ENCODE measurements at regions not wholly inside any gene's neighbourhood (a gene's known extent, or its start where the extent isn't known, plus 50 kb on each side); places are given as distances from the start of the nearest gene placed in this dataset.

DNA sequence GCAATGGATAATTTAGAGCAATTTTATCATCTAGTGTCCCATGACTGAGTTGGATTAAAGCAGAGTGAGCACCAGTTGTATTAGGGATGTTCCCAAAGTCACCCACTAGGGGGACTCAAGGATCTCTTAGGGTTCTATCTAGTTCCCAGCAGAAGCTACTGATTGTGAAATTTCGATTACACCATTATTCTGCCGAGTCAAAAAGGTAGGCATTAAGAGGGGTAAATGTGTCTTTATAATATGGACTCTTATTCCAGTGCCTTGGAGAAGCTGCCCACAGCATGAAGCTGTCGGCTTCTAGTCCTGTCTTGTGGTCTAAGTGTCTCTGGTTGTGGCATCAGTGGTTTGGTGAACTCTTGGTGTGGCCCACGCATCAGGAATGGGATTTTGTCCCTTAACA lies 53.3 kb downstream of the RGS12 start:
- Histone ChIP-seq H4K8ac (ENCODE audit: low read length) (no peak overlapping the region), H3K18ac (ENCODE audit: low read depth in 1 of 2, low read length in 2 of 2) (peak overlapping the region in 1 of 2 experiments; percentile 57), H3K4me1 (ENCODE audit: control insufficient read depth, insufficient read depth, low read depth, low read length) (peaks cover 5% of the 10 kb centered on the region), H2BK15ac (ENCODE audit: low read depth, poor library complexity, severe bottlenecking) (no peak overlapping the region), H2AK5ac (ENCODE audit: low read length, severe bottlenecking) (no peak overlapping the region), H3K79me1 (replicated peaks; ENCODE audit: low read length, poor library complexity, severe bottlenecking) (peaks cover 30% of the 10 kb centered on the region), H2AFZ (ENCODE audit: low read depth, low read length) (no peak overlapping the region), H4K91ac (ENCODE audit: low read length) (no peak overlapping the region), H3K27me3 (ENCODE audit: control insufficient read depth in 1 of 2, insufficient read depth in 1 of 2, low read length in 2 of 2) (no peaks in the 10 kb centered on the region), H3K27ac (ENCODE audit: low read length, poor library complexity, severe bottlenecking) (no peak overlapping the region), H2BK120ac (ENCODE audit: low read depth, low read length) (no peak overlapping the region), H3K9me3 (ENCODE audit: control insufficient read depth, low read length) (no peaks in the 10 kb centered on the region), H3K23ac (ENCODE audit: low read length in 2 of 2) (no peak overlapping the region), H3K4me2 (ENCODE audit: low read length, poor library complexity, severe bottlenecking) (peak overlapping the region; percentile 1), H3K9ac (ENCODE audit: low read length) (peak overlapping the region; percentile 38), H3K4me3 (ENCODE audit: insufficient read depth in 1 of 2, low read depth in 1 of 2, low read length in 2 of 2) (no peak overlapping the region), H2BK5ac (ENCODE audit: low read depth, low read length, poor library complexity, severe bottlenecking) (no peak overlapping the region), H2BK12ac (ENCODE audit: low read length in 2 of 2) (no peak overlapping the region), H3K4ac (ENCODE audit: low read depth in 1 of 2, low read length in 2 of 2) (no peak overlapping the region), H3K14ac (ENCODE audit: low read length in 2 of 2) (no peak overlapping the region), H3K36me3 (ENCODE audit: control insufficient read depth in 1 of 2, insufficient read depth in 2 of 2, low read depth in 1 of 2, low read length in 2 of 2) (peaks cover 10 to 13% of the 10 kb centered on the region in 2 experiments)
- DNase-seq, result peak; percentile 85
- 74% methylated on average over 4 of the region's 4 CpGs for WGBS

DNA sequence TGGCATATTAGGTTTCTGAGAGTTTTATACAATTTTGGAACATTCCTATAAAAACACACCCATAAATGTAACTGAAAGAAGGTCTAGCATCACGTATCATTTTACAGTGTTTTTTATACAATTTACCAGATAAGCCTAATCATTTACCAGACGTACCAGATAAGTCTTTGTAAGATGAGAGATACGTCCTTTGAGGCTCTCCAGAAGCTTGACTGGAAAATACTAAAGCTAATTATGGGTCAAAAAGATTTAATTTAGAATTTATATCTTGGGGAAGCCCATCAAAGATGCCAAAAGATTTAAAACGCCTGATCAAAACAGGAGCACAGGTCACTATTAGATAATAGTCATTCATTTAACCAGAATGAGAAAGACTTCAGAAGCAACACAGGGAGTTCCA lies 55.0 kb downstream of the RGS12 start:
- 96% methylated on average over 3 of the region's 4 CpGs for WGBS
- Histone ChIP-seq H3K4me1 (ENCODE audit: control insufficient read depth, insufficient read depth, low read depth, low read length) (peaks cover 2% of the 10 kb centered on the region), H3K9ac (ENCODE audit: low read length) (no peak overlapping the region)

DNA sequence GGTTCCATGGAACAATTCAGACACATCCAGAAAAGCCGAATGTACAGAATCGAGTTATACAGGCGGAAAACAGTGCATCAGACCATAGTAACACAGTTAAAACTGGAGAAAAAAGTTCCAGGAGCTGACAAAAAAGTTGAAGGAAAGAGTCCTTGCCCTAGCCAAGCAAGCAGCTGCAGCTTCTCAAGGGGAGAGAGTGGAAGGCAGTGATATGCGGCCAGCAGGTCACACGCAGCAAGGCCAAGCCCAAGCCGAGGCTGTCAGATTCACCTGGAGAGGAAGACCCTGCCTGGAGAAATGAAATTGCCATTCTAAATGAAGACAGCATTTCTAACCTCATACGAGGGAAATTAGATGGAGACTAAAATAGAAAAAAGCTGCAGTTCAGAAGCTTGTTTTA lies 55.8 kb downstream of the RGS12 start:
- H2BK120ac ChIP-seq (ENCODE audit: low read depth, low read length), result no peak overlapping the region
- 89% methylated on average over 6 of the region's 7 CpGs for WGBS

More for the DNA sequence above, 55.0 kb downstream of the RGS12 start:
- H4K8ac ChIP-seq (ENCODE audit: low read length), result no peak overlapping the region
- H3K23ac ChIP-seq (ENCODE audit: low read length in 2 of 2), result no peak overlapping the region
- no peak overlapping the region for H2AK5ac ChIP-seq (ENCODE audit: low read length, severe bottlenecking)
- H4K91ac ChIP-seq (ENCODE audit: low read length), result no peak overlapping the region
- H3K79me1 ChIP-seq (replicated peaks; ENCODE audit: low read length, poor library complexity, severe bottlenecking), result peaks cover 40% of the 10 kb centered on the region
- H3K4me3 ChIP-seq (ENCODE audit: insufficient read depth in 1 of 2, low read depth in 1 of 2, low read length in 2 of 2), result no peak overlapping the region
- no peak overlapping the region for H3K14ac ChIP-seq (ENCODE audit: low read length in 2 of 2)
- H2BK15ac ChIP-seq (ENCODE audit: low read depth, poor library complexity, severe bottlenecking), result no peak overlapping the region
- H3K4ac ChIP-seq (ENCODE audit: low read depth in 1 of 2, low read length in 2 of 2), result no peak overlapping the region
- no peak for DNase-seq
- H3K36me3 ChIP-seq (ENCODE audit: control insufficient read depth in 1 of 2, insufficient read depth in 2 of 2, low read depth in 1 of 2, low read length in 2 of 2), result peaks cover 10 to 13% of the 10 kb centered on the region in 2 experiments
- H3K18ac ChIP-seq (ENCODE audit: low read depth in 1 of 2, low read length in 2 of 2), result no peak overlapping the region
- H3K4me2 ChIP-seq (ENCODE audit: low read length, poor library complexity, severe bottlenecking), result no peak overlapping the region
- no peak overlapping the region for H2BK12ac ChIP-seq (ENCODE audit: low read length in 2 of 2)
- H2AFZ ChIP-seq (ENCODE audit: low read depth, low read length), result no peak overlapping the region
- no peaks in the 10 kb centered on the region for H3K9me3 ChIP-seq (ENCODE audit: control insufficient read depth, low read length)
- H3K27ac ChIP-seq (ENCODE audit: low read length, poor library complexity, severe bottlenecking), result no peak overlapping the region
- no peak overlapping the region for H2BK120ac ChIP-seq (ENCODE audit: low read depth, low read length)
- no peaks in the 10 kb centered on the region for H3K27me3 ChIP-seq (ENCODE audit: control insufficient read depth in 1 of 2, insufficient read depth in 1 of 2, low read length in 2 of 2)
- no peak overlapping the region for H2BK5ac ChIP-seq (ENCODE audit: low read depth, low read length, poor library complexity, severe bottlenecking)

DNA sequence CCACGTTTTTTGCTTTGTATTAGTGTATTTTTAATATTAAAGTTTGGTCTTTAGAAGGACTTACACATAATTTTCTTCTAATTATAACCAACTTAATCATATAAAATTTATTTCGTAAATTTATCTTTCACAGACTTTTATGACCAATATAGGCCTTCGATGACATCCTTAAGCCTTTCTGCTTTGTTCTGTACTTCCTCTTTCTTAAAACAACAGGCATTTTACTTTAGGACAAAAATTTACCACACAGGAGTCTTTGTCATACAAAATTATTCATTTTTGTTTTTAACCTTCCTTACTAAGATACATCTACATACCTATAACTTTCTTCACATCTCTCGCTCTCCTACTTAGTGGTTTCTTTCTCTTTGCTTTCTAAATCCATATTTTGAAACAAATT lies 56.3 kb downstream of the RGS12 start:
- Histone ChIP-seq H3K23ac (ENCODE audit: low read length in 2 of 2) (no peak overlapping the region), H3K9ac (ENCODE audit: low read length) (no peak overlapping the region), H2AK5ac (ENCODE audit: low read length, severe bottlenecking) (no peak overlapping the region), H2AFZ (ENCODE audit: low read depth, low read length) (no peak overlapping the region), H3K36me3 (ENCODE audit: control insufficient read depth in 1 of 2, insufficient read depth in 2 of 2, low read depth in 1 of 2, low read length in 2 of 2) (peaks cover 0 to 6% of the 10 kb centered on the region in 2 experiments), H2BK120ac (ENCODE audit: low read depth, low read length) (no peak overlapping the region), H4K91ac (ENCODE audit: low read length) (no peak overlapping the region), H3K18ac (ENCODE audit: low read depth in 1 of 2, low read length in 2 of 2) (no peak overlapping the region), H3K4ac (ENCODE audit: low read depth in 1 of 2, low read length in 2 of 2) (no peak overlapping the region), H3K9me3 (ENCODE audit: control insufficient read depth, low read length) (no peaks in the 10 kb centered on the region), H4K8ac (ENCODE audit: low read length) (no peak overlapping the region), H2BK15ac (ENCODE audit: low read depth, poor library complexity, severe bottlenecking) (no peak overlapping the region), H3K4me3 (ENCODE audit: insufficient read depth in 1 of 2, low read depth in 1 of 2, low read length in 2 of 2) (no peak overlapping the region), H3K14ac (ENCODE audit: low read length in 2 of 2) (no peak overlapping the region), H2BK12ac (ENCODE audit: low read length in 2 of 2) (no peak overlapping the region), H2BK5ac (ENCODE audit: low read depth, low read length, poor library complexity, severe bottlenecking) (no peak overlapping the region), H3K27ac (ENCODE audit: low read length, poor library complexity, severe bottlenecking) (no peak overlapping the region), H3K79me1 (replicated peaks; ENCODE audit: low read length, poor library complexity, severe bottlenecking) (peaks cover 40% of the 10 kb centered on the region), H3K27me3 (ENCODE audit: control insufficient read depth in 1 of 2, insufficient read depth in 1 of 2, low read length in 2 of 2) (no peaks in the 10 kb centered on the region), H3K4me2 (ENCODE audit: low read length, poor library complexity, severe bottlenecking) (no peak overlapping the region), H3K4me1 (ENCODE audit: control insufficient read depth, insufficient read depth, low read depth, low read length) (peaks cover 2% of the 10 kb centered on the region)
- DNase-seq, result no peak
- WGBS, result 97% methylated on average over 3 of the region's 4 CpGs

More for the DNA sequence above, 55.8 kb downstream of the RGS12 start:
- H3K27ac ChIP-seq (ENCODE audit: low read length, poor library complexity, severe bottlenecking), result no peak overlapping the region
- DNase-seq, result no peak
- no peak overlapping the region for H3K4me2 ChIP-seq (ENCODE audit: low read length, poor library complexity, severe bottlenecking)
- H3K14ac ChIP-seq (ENCODE audit: low read length in 2 of 2), result no peak overlapping the region
- no peak overlapping the region for H2BK12ac ChIP-seq (ENCODE audit: low read length in 2 of 2)
- H2BK5ac ChIP-seq (ENCODE audit: low read depth, low read length, poor library complexity, severe bottlenecking), result no peak overlapping the region
- H3K23ac ChIP-seq (ENCODE audit: low read length in 2 of 2), result no peak overlapping the region
- H2BK15ac ChIP-seq (ENCODE audit: low read depth, poor library complexity, severe bottlenecking), result no peak overlapping the region
- H3K4me1 ChIP-seq (ENCODE audit: control insufficient read depth, insufficient read depth, low read depth, low read length), result peaks cover 2% of the 10 kb centered on the region
- no peaks in the 10 kb centered on the region for H3K27me3 ChIP-seq (ENCODE audit: control insufficient read depth in 1 of 2, insufficient read depth in 1 of 2, low read length in 2 of 2)
- H2AK5ac ChIP-seq (ENCODE audit: low read length, severe bottlenecking), result no peak overlapping the region
- no peak overlapping the region for H4K8ac ChIP-seq (ENCODE audit: low read length)
- H3K9me3 ChIP-seq (ENCODE audit: control insufficient read depth, low read length), result no peaks in the 10 kb centered on the region
- H2AFZ ChIP-seq (ENCODE audit: low read depth, low read length), result no peak overlapping the region
- no peak overlapping the region for H4K91ac ChIP-seq (ENCODE audit: low read length)
- H3K18ac ChIP-seq (ENCODE audit: low read depth in 1 of 2, low read length in 2 of 2), result no peak overlapping the region
- H3K36me3 ChIP-seq (ENCODE audit: control insufficient read depth in 1 of 2, insufficient read depth in 2 of 2, low read depth in 1 of 2, low read length in 2 of 2), result peaks cover 4 to 10% of the 10 kb centered on the region in 2 experiments
- no peak overlapping the region for H3K9ac ChIP-seq (ENCODE audit: low read length)
- H3K4ac ChIP-seq (ENCODE audit: low read depth in 1 of 2, low read length in 2 of 2), result no peak overlapping the region
- H3K79me1 ChIP-seq (replicated peaks; ENCODE audit: low read length, poor library complexity, severe bottlenecking), result peaks cover 42% of the 10 kb centered on the region
- H3K4me3 ChIP-seq (ENCODE audit: insufficient read depth in 1 of 2, low read depth in 1 of 2, low read length in 2 of 2), result no peak overlapping the region

Data from mesenchymal stem cell (in vitro differentiated cells and primary cell).